Sigmoid colon (tissue), 6 donors: ENCODE measurements at regions not wholly inside any gene's neighbourhood (a gene's known extent, or its start where the extent isn't known, plus 50 kb on each side); places are given as distances from the start of the nearest gene placed in this dataset.

Source experiments
- DNase-seq: peaks from one replicate; pipeline ENCODE4 v3.0.0-alpha.2; 2019
- H3K27ac ChIP-seq, 4 donors: fragments of 200-600 bp; sonication (generic); one replicate each; pipeline ENCODE4 v1.5.1; 2016 to 2019; ENCODE audit warnings: mild to moderate bottlenecking in 1 of 4
- H3K27me3 ChIP-seq, 3 donors: fragments of 200-600 bp; sonication (generic); one replicate each; pipeline ENCODE4 v1.5.1; 2019; ENCODE audit warnings: mild to moderate bottlenecking in 1 of 3
- H3K36me3 ChIP-seq, 4 donors: fragments of 200-600 bp; sonication (generic); one replicate each; pipeline ENCODE4 v1.5.1; 2016 to 2019
- H3K4me1 ChIP-seq, 4 donors: fragments of 200-600 bp; sonication (generic); one replicate each; pipeline ENCODE4 v1.5.1; 2017 to 2019
- H3K4me3 ChIP-seq, 4 donors: fragments of 200-600 bp; sonication (generic); one replicate each; pipeline ENCODE4 v1.5.1; 2017 to 2019; ENCODE audit warnings: mild to moderate bottlenecking in 2 of 4, moderate library complexity in 1 of 4
- H3K9me3 ChIP-seq, 4 donors: fragments of 200-600 bp in 3 of 4; sonication (generic) in 3 of 4; one replicate each; pipeline versions ENCODE4 v1.5.1 to v1.6.1; 2013 to 2019
- EP300 ChIP-seq, 4 donors: sonication (generic); formaldehyde crosslinking; IDR thresholded peaks; one replicate each; pipeline ENCODE4 v1.6.1; 2017; ENCODE audit warnings: antibody characterized with exemption in 4 of 4
- POLR2A ChIP-seq, 2 donors: fragments of 450-650 bp; IDR thresholded peaks; one replicate each; pipeline ENCODE4 v1.6.1; 2016; ENCODE audit warnings: antibody characterized with exemption in 2 of 2, mild to moderate bottlenecking in 2 of 2, moderate library complexity in 2 of 2
- POLR2AphosphoS5 ChIP-seq, 4 donors: sonication (generic); formaldehyde crosslinking; IDR thresholded peaks; one replicate each; pipeline ENCODE4 v1.6.1; 2017; ENCODE audit warnings: antibody characterized with exemption in 4 of 4
- WGBS, 2 donors: extraction: QIAGEN DNeasy Blood & Tissue Kit; methylation state at CpG; one replicate each; pipeline ENCODE4 v1.1.7; 2013; 5-methylcytosine and 5-hydroxymethylcytosine counted together
- intact Hi-C: fragments of 100-400 bp; cut with DNase I; formaldehyde crosslinking; loops from one replicate; pipeline ENCODE4 v1.15.1; 2023
- TF ChIP-seq, protein P1 (sequence below), 4 experiments: fragments of 450-650 bp in 3 of 4; fragments of 200-600 bp in 1 of 4; IDR thresholded peaks; one replicate each; pipeline ENCODE4 v1.5.1; 2016 to 2019; ENCODE audit warnings: antibody characterized with exemption in 4 of 4, mild to moderate bottlenecking in 3 of 4, moderate library complexity in 2 of 4
- donor health status: healthy with polysubstance abuse.
- donor health status: healthy.

GRCh38 chr14:86094512-86094911, 564.6 kb downstream of the FLRT2 start:
- H3K9me3 ChIP-seq, result peaks cover 0 to 5% (median 0%) of the 10 kb centered on the region in 4 donors
- no peak overlapping the region for H3K4me3 ChIP-seq
- no peak for DNase-seq
- H3K36me3 ChIP-seq, result no peaks in the 10 kb centered on the region
- H3K27ac ChIP-seq, result no peak overlapping the region
- TF ChIP-seq POLR2AphosphoS5 (IDR thresholded peaks at IDR 0.05) (no peak), POLR2A (IDR thresholded peaks at IDR 0.05) (no peak), EP300 (IDR thresholded peaks at IDR 0.05) (no peak)
- TF ChIP-seq, protein P1, sequence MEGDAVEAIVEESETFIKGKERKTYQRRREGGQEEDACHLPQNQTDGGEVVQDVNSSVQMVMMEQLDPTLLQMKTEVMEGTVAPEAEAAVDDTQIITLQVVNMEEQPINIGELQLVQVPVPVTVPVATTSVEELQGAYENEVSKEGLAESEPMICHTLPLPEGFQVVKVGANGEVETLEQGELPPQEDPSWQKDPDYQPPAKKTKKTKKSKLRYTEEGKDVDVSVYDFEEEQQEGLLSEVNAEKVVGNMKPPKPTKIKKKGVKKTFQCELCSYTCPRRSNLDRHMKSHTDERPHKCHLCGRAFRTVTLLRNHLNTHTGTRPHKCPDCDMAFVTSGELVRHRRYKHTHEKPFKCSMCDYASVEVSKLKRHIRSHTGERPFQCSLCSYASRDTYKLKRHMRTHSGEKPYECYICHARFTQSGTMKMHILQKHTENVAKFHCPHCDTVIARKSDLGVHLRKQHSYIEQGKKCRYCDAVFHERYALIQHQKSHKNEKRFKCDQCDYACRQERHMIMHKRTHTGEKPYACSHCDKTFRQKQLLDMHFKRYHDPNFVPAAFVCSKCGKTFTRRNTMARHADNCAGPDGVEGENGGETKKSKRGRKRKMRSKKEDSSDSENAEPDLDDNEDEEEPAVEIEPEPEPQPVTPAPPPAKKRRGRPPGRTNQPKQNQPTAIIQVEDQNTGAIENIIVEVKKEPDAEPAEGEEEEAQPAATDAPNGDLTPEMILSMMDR (IDR thresholded peaks at IDR 0.05), result no peak
- no peaks in the 10 kb centered on the region for H3K27me3 ChIP-seq
- no peaks in the 10 kb centered on the region for H3K4me1 ChIP-seq
- intact Hi-C loops, result no loop called here

DNA sequence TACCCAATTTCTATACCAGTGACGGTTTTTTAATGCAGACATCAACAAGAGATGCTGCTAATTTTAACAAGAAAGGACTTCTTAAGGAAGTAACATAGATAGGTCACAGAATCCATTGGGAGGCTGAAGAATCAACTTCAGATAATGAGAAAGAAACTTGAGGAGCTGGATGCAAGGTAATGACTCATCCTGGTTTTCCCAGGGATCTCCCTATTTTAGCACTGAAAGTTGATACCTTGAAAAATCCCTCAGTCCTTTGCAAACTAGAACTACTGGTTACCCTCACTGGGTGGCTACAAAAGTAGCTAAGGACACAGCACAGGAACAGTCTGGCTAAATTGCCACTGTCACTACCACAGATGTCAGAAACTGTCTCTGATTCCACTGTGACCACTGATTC, 561.9 kb downstream of the FLRT2 start:
- no peak for DNase-seq
- Histone ChIP-seq H3K4me1 (no peaks in the 10 kb centered on the region), H3K9me3 (peaks cover 0 to 5% (median 0%) of the 10 kb centered on the region in 4 donors), H3K27ac (no peak overlapping the region), H3K36me3 (no peaks in the 10 kb centered on the region), H3K4me3 (no peak overlapping the region), H3K27me3 (no peaks in the 10 kb centered on the region)
- intact Hi-C loops, result no loop called here
- WGBS, 2 donors, result 59 to 78% methylated on average over 1 of the region's 1 CpG
- TF ChIP-seq, protein P1 (IDR thresholded peaks at IDR 0.05), result no peak
- TF ChIP-seq POLR2A (IDR thresholded peaks at IDR 0.05), result no peak

- Histone ChIP-seq H3K4me3 (no peak overlapping the region), H3K27ac (no peak overlapping the region), H3K9me3 (peaks cover 0 to 5% (median 0%) of the 10 kb centered on the region in 4 donors), H3K27me3 (no peaks in the 10 kb centered on the region), H3K36me3 (no peaks in the 10 kb centered on the region), H3K4me1 (no peaks in the 10 kb centered on the region)
- WGBS, 2 donors, result 76 to 84% methylated on average over 1 of the region's 1 CpG
- intact Hi-C loops, result no loop called here
- TF ChIP-seq EP300 (IDR thresholded peaks at IDR 0.05), result no peak
- TF ChIP-seq, protein P1 (IDR thresholded peaks at IDR 0.05), result no peak
- TF ChIP-seq POLR2A (IDR thresholded peaks at IDR 0.05), result no peak
- no peak for TF ChIP-seq POLR2AphosphoS5 (IDR thresholded peaks at IDR 0.05)
- no peak for DNase-seq
These were observed 558.2 kb downstream of the FLRT2 start for GRCh38 chr14:86088156-86088555.

DNA sequence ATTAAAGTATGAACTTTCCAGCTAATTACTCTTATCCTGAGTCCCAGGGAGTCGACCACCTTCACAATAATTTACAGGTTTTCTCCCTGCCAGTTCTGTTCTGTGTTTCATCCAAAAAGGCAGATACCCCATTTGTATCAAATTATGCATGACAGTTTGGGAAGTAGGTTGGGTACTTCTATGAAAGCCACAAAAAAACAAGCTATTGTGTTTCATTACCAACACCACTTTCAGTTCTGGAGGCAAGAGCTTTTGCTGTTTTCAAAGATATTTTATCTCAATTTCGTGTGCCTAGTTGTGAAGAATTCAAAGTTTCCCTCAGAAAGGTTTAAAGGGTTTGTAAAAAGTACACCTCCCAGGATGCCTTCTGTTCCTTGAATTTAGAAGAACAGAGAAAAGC, 557.4 kb downstream of the FLRT2 start:
- WGBS, 2 donors, result 20 to 25% methylated on average over 2 of the region's 2 CpGs
- H3K27ac ChIP-seq, result no peak overlapping the region
- H3K27me3 ChIP-seq, result no peaks in the 10 kb centered on the region
- H3K4me3 ChIP-seq, result no peak overlapping the region
- intact Hi-C loops, result no loop called here
- no peak for DNase-seq
- H3K36me3 ChIP-seq, result no peaks in the 10 kb centered on the region
- peaks cover 0 to 5% (median 0%) of the 10 kb centered on the region in 4 donors for H3K9me3 ChIP-seq
- TF ChIP-seq POLR2A (IDR thresholded peaks at IDR 0.05), result no peak
- no peak for TF ChIP-seq EP300 (IDR thresholded peaks at IDR 0.05)
- TF ChIP-seq, protein P1 (IDR thresholded peaks at IDR 0.05), result no peak
- no peak for TF ChIP-seq POLR2AphosphoS5 (IDR thresholded peaks at IDR 0.05)
- no peaks in the 10 kb centered on the region for H3K4me1 ChIP-seq

GRCh38 chr14:86086962-86087361, 557.0 kb downstream of the FLRT2 start:
- WGBS, 2 donors, result 74 to 82% methylated on average over 1 of the region's 1 CpG
- Histone ChIP-seq H3K27ac (no peak overlapping the region), H3K27me3 (no peaks in the 10 kb centered on the region), H3K4me1 (no peaks in the 10 kb centered on the region), H3K4me3 (no peak overlapping the region), H3K36me3 (no peaks in the 10 kb centered on the region), H3K9me3 (peaks cover 0 to 3% (median 0%) of the 10 kb centered on the region in 4 donors)
- no peak for DNase-seq
- intact Hi-C loops, result no loop called here
- TF ChIP-seq POLR2A (IDR thresholded peaks at IDR 0.05) (no peak), POLR2AphosphoS5 (IDR thresholded peaks at IDR 0.05) (no peak), EP300 (IDR thresholded peaks at IDR 0.05) (no peak)
